NB4 (cell line): ENCODE measurements at regions not wholly inside any gene's neighbourhood (a gene's known extent, or its start where the extent isn't known, plus 50 kb on each side); places are given as distances from the start of the nearest gene placed in this dataset.

Experiments
- CTCF ChIP-seq: IDR thresholded peaks from one replicate; pipeline ENCODE4 v1.5.1; 2012; ENCODE audit warnings: low read depth, low read length
- TF ChIP-seq, protein P1 (sequence below): IDR thresholded peaks from 2 replicates; pipeline ENCODE4 v1.6.1; 2011; ENCODE audit warnings: low read depth, low read length

DNA sequence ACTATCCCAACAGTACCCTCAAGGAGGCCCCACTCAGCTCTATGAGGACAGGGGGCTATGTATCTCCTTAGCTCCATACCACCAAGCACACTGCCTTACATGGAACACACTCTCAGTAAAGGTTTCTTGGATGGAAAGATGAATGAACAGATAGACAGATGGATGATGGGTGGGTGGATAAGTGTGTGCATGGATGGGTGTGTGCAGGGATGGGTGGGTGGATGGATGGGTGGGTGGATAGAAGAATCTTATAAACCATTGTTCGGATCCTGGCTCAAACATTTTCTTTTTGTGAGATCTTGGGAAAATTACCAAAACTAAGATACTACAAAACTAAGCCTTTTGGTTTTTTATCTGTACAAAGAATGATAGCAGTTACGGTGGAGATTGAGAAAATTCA is 111.0 kb upstream of the NFIA start:
- no peak for TF ChIP-seq CTCF
- TF ChIP-seq, protein P1, sequence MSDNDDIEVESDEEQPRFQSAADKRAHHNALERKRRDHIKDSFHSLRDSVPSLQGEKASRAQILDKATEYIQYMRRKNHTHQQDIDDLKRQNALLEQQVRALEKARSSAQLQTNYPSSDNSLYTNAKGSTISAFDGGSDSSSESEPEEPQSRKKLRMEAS = no peak
